Spleen (tissue), 11 donors: ENCODE measurements at regions not wholly inside any gene's neighbourhood (a gene's known extent, or its start where the extent isn't known, plus 50 kb on each side); places are given as distances from the start of the nearest gene placed in this dataset.

Source experiments
- DNase-seq: peaks from one replicate; pipeline ENCODE4 v3.0.0-alpha.2; 2020
- H3K27ac ChIP-seq, 8 donors: fragments of 200-600 bp; sonication (generic) in 7 of 8; 1 replicate in 4 of 8; 2 replicates in 4 of 8; pipeline versions ENCODE4 v1.5.0 to v1.8.0; 2016 to 2021; ENCODE audit warnings: inconsistent platforms in 4 of 8, mild to moderate bottlenecking in 4 of 8, moderate library complexity in 1 of 8
- H3K27me3 ChIP-seq, 7 donors: fragments of 200-600 bp; sonication (generic) in 6 of 7; replicated peaks in 1 of 7; 1 replicate in 4 of 7; 2 replicates in 3 of 7; pipeline versions ENCODE4 v1.5.0 to v1.8.0; 2016 to 2021; ENCODE audit warnings: inconsistent platforms in 3 of 7, mild to moderate bottlenecking in 1 of 7
- H3K36me3 ChIP-seq, 6 donors: fragments of 200-600 bp; sonication (generic) in 5 of 6; 1 replicate in 4 of 6; 2 replicates in 2 of 6; pipeline versions ENCODE4 v1.5.0 to v1.8.0; 2016 to 2021; ENCODE audit warnings: inconsistent platforms in 2 of 6
- H3K4me1 ChIP-seq, 6 donors: fragments of 200-600 bp; sonication (generic) in 5 of 6; 1 replicate in 3 of 6; 2 replicates in 3 of 6; pipeline versions ENCODE4 v1.5.0 to v1.8.0; 2016 to 2021; ENCODE audit warnings: inconsistent platforms in 3 of 6
- H3K4me3 ChIP-seq, 8 donors: fragments of 200-600 bp; sonication (generic) in 7 of 8; 1 replicate in 4 of 8; 2 replicates in 4 of 8; pipeline versions ENCODE4 v1.5.0 to v1.8.0; 2016 to 2021; ENCODE audit warnings: inconsistent platforms in 4 of 8, mild to moderate bottlenecking in 4 of 8, moderate library complexity in 2 of 8
- H3K9me3 ChIP-seq, 8 donors: fragments of 200-600 bp; sonication (generic) in 7 of 8; 1 replicate in 4 of 8; 2 replicates in 4 of 8; pipeline versions ENCODE4 v1.5.0 to v1.8.0; 2016 to 2021; ENCODE audit warnings: inconsistent platforms in 4 of 8
- POLR2A ChIP-seq, 3 donors: fragments of 450-650 bp; IDR thresholded peaks; one replicate each; pipeline ENCODE4 v1.5.1; 2017; ENCODE audit warnings: antibody characterized with exemption in 3 of 3, mild to moderate bottlenecking in 1 of 3
- POLR2AphosphoS5 ChIP-seq, 3 donors: sonication (generic); formaldehyde crosslinking; IDR thresholded peaks; one replicate each; pipeline ENCODE4 v1.5.1; 2017; ENCODE audit warnings: antibody characterized with exemption in 3 of 3
- WGBS, 5 donors: extraction: QIAGEN DNeasy Blood & Tissue Kit in 3 of 5; methylation state at CpG; one replicate each; pipeline versions ENCODE4 v1.1.5 to v1.1.7; 2013 to 2018; 5-methylcytosine and 5-hydroxymethylcytosine counted together
- intact Hi-C: fragments of 100-400 bp; cut with DNase I; formaldehyde crosslinking; loops from one replicate; pipeline ENCODE4 v1.15.0; 2023; ENCODE audit warnings: low total_unique reads
- TF ChIP-seq, protein P1 (sequence below), 11 experiments: fragments of 200-600 bp in 7 of 11; fragments of 450-650 bp in 4 of 11; sonication (generic) in 4 of 11; IDR thresholded peaks in 8 of 11; conservative IDR thresholded peaks in 3 of 11; 1 replicate in 7 of 11; 2 replicates in 4 of 11; pipeline versions ENCODE4 v1.4.0 to v1.8.0; 2016 to 2021; ENCODE audit warnings: antibody characterized with exemption in 11 of 11, inconsistent platforms in 4 of 11, mild to moderate bottlenecking in 1 of 11
- donor health status: healthy with polysubstance abuse.
- donor health status: DM: no; HTN: no; CAD: no; lungs with moderate emphysema.
- donor health status: DM: no; HTN: no; CAD: no.
- donor health status: Bipolar disorder and iron deficiency.
- donor health status: healthy.
- donor health status: DM: no; HTN: no; CAD: no.
- donor health status: DM: yes; HTN: yes; CAD: no.

DNA sequence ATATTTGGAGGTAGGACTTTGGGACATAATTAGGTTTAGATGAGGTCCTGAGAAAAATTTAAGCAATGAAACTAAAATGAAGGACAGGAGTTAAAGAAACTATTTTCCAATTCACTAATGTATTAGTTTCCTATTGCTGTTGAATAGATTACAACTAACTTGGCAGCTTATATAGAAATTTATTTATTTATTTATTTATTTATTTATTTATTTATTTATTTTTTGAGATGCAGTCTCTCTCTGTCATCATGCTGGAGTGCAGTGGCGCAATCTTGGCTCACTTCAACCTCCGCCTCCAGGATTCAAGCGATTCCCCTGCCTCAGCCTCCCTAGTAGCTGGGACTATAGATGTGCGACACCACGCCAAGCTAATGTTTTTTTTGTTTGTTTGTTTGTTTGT lies 182.4 kb upstream of the ADCY2 start:
- 89 to 97% (median 97%) methylated on average over 5 of the region's 5 CpGs for WGBS, 5 donors
- intact Hi-C loops, result no loop called here
- Histone ChIP-seq H3K36me3 (no peaks in the 10 kb centered on the region), H3K9me3 (no peaks in the 10 kb centered on the region), H3K4me1 (no peaks in the 10 kb centered on the region), H3K4me3 (no peak overlapping the region), H3K27ac (no peak overlapping the region), H3K27me3 (no peaks in the 10 kb centered on the region)
- no peak for TF ChIP-seq POLR2AphosphoS5 (IDR thresholded peaks at IDR 0.05)
- no peak for TF ChIP-seq POLR2A (IDR thresholded peaks at IDR 0.05)
- TF ChIP-seq, protein P1, sequence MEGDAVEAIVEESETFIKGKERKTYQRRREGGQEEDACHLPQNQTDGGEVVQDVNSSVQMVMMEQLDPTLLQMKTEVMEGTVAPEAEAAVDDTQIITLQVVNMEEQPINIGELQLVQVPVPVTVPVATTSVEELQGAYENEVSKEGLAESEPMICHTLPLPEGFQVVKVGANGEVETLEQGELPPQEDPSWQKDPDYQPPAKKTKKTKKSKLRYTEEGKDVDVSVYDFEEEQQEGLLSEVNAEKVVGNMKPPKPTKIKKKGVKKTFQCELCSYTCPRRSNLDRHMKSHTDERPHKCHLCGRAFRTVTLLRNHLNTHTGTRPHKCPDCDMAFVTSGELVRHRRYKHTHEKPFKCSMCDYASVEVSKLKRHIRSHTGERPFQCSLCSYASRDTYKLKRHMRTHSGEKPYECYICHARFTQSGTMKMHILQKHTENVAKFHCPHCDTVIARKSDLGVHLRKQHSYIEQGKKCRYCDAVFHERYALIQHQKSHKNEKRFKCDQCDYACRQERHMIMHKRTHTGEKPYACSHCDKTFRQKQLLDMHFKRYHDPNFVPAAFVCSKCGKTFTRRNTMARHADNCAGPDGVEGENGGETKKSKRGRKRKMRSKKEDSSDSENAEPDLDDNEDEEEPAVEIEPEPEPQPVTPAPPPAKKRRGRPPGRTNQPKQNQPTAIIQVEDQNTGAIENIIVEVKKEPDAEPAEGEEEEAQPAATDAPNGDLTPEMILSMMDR (IDR thresholded peaks at IDR 0.05 in 8 of 11, conservative IDR thresholded peaks at IDR 0.05 in 3 of 11), result no peak
- no peak for DNase-seq

DNA sequence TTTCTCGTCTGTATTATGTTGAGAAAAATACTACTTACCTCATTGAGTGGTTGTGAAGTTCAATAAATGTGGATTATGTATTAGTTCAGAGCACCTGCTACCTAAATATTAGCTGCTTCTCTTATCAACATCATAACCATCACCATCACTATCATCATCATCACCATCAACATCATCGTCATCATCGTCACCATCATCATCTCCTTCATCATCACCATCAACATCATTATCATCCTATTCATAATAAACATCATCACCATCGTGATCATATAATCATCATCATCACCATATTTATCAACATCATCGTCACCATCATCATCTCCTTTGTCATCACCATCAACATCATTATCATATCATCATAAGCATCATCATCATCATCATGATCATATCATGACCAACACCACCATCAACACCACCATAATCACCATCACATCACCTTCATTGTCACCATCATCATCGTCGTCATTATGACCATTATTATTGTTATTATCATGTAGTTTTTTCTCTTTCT lies 181.0 kb upstream of the ADCY2 start:
- intact Hi-C loops, result no loop called here

DNA sequence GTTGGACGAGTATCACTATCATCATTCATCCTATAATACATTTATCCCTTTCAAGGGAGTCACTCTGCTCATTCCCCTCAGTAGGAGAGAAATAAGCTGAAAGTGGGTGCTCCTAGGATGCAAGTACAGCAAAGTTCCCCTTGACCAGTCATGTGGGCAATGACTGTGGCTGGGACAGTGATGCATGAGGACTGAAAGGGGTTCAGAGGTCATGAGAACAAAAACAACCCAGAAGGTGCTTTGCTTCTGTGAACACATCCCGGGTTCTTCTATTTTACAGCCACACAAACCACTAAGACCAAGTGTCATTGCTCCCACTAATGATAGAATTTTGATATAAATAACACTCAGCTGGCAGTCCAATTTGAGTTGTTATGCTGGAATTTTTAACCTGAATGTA lies 177.8 kb upstream of the ADCY2 start:
- TF ChIP-seq POLR2AphosphoS5 (IDR thresholded peaks at IDR 0.05) (no peak), POLR2A (IDR thresholded peaks at IDR 0.05) (no peak)
- TF ChIP-seq, protein P1 (IDR thresholded peaks at IDR 0.05 in 8 of 11, conservative IDR thresholded peaks at IDR 0.05 in 3 of 11), result no peak
- Histone ChIP-seq H3K4me3 (no peak overlapping the region), H3K27ac (no peak overlapping the region), H3K4me1 (no peaks in the 10 kb centered on the region), H3K36me3 (no peaks in the 10 kb centered on the region), H3K9me3 (no peaks in the 10 kb centered on the region), H3K27me3 (no peaks in the 10 kb centered on the region)
- intact Hi-C loops, result no loop called here
- DNase-seq, result no peak
- 65 to 87% (median 73%) methylated on average over 2 of the region's 2 CpGs for WGBS, 5 donors

More for the DNA sequence above, 181.0 kb upstream of the ADCY2 start:
- Histone ChIP-seq H3K4me1 (no peaks in the 10 kb centered on the region), H3K9me3 (no peaks in the 10 kb centered on the region), H3K27ac (no peak overlapping the region), H3K4me3 (no peak overlapping the region), H3K27me3 (no peaks in the 10 kb centered on the region), H3K36me3 (no peaks in the 10 kb centered on the region)
- TF ChIP-seq, protein P1 (IDR thresholded peaks at IDR 0.05 in 8 of 11, conservative IDR thresholded peaks at IDR 0.05 in 3 of 11), result no peak
- TF ChIP-seq POLR2A (IDR thresholded peaks at IDR 0.05) (no peak), POLR2AphosphoS5 (IDR thresholded peaks at IDR 0.05) (no peak)
- no peak for DNase-seq
- WGBS, 5 donors, result 63 to 87% (median 75%) methylated on average over 7 of the region's 7 CpGs

DNA sequence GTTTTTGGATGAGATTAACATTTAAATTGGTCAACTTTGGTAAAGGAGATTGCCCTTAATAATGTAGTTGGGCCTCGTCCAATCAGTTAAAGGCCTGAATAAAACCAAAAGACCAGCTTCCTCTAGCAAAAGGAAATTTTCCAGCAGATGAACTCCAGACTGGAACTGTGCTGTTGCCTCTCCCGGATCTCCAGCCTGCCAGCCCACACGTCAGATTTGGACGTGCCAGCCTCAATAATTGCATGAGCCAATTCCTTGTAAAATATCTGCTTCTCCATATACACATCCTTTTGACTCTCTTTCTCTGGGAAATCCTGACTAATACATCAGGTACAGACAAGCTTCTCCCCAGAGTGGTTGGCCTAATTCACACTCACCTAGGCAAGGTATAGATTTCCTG lies 175.8 kb upstream of the ADCY2 start:
- Histone ChIP-seq H3K27me3 (no peaks in the 10 kb centered on the region), H3K4me1 (no peaks in the 10 kb centered on the region), H3K9me3 (no peaks in the 10 kb centered on the region), H3K4me3 (no peak overlapping the region), H3K27ac (no peak overlapping the region), H3K36me3 (no peaks in the 10 kb centered on the region)
- DNase-seq, result no peak
- WGBS, 5 donors, result 67 to 78% (median 74%) methylated on average over 4 of the region's 4 CpGs
- intact Hi-C loops, result no loop called here
- TF ChIP-seq, protein P1 (IDR thresholded peaks at IDR 0.05 in 8 of 11, conservative IDR thresholded peaks at IDR 0.05 in 3 of 11), result no peak
- no peak for TF ChIP-seq POLR2AphosphoS5 (IDR thresholded peaks at IDR 0.05)
- TF ChIP-seq POLR2A (IDR thresholded peaks at IDR 0.05), result no peak
